ENCODE measurements at regions not wholly inside any gene's neighbourhood (a gene's known extent, or its start where the extent isn't known, plus 50 kb on each side); places are given as distances from the start of the nearest gene placed in this dataset.
"Not testable (repeated sequence)": the region's sequence is repeated elsewhere in the genome, so short reads cannot be mapped to it uniquely, and the experiment has no call there.

- H3K4me3 ChIP-seq (ENCODE audit: control insufficient read depth, low read depth, low read length) = no peak overlapping the region
- no peak for DNase-seq (ENCODE audit: low read depth)
- TF ChIP-seq, protein P1, sequence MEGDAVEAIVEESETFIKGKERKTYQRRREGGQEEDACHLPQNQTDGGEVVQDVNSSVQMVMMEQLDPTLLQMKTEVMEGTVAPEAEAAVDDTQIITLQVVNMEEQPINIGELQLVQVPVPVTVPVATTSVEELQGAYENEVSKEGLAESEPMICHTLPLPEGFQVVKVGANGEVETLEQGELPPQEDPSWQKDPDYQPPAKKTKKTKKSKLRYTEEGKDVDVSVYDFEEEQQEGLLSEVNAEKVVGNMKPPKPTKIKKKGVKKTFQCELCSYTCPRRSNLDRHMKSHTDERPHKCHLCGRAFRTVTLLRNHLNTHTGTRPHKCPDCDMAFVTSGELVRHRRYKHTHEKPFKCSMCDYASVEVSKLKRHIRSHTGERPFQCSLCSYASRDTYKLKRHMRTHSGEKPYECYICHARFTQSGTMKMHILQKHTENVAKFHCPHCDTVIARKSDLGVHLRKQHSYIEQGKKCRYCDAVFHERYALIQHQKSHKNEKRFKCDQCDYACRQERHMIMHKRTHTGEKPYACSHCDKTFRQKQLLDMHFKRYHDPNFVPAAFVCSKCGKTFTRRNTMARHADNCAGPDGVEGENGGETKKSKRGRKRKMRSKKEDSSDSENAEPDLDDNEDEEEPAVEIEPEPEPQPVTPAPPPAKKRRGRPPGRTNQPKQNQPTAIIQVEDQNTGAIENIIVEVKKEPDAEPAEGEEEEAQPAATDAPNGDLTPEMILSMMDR (IDR thresholded peaks at IDR 0.05; ENCODE audit: control insufficient read depth, insufficient read depth, low read depth, low read length, missing control alignments) = no peak
Observed at GRCh38 chrX:13419276-13419675, 99.4 kb upstream of the ATXN3L start.

DNA sequence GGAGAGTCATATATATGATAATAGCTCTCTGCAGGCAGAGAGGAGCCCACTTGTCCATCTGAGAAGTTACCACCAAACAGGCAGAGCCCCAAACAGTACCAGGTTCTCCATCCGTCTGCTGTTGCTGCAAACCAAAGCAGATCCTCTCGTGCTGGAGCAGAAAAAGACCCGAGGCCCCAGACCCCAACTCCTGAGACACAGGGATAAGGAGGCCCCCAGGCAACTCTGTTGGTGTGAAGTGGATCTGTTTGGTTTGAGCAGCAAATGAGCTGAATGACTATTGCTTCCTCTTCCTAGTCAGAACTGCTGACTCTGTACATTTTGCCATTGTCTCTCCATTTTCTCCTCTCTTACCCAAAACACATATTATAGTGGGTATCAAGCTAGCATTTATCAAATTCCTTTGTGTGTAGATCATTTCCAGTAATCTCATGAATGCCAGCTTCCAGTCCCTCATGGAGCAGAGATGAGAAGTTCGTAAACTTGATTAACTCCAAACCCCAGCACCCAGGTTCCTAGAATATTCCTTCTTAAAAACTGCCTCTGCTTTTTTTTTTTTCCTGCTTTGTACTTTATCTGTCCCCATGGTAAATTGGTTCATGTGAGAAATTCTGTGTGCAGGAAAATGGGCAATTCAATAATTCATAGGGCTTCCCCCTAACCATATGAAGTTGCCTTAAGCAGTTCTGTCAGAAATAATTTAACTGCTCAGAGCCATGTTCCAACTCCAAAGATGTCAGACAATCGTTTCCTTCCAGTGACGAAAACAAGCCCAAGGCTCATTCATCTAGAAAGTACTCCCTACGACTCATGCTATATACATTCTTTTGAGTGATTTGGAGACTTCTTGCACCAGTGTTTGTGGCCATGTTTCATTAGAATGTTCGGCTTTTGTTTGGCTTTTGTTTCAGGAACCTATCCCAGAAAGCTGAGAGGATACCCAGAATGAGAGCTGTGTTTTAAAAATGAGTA is 98.6 kb upstream of the ATXN3L start:
- DNase-seq (ENCODE audit: low read depth) = no peak
- H3K4me3 ChIP-seq (ENCODE audit: control insufficient read depth, low read depth, low read length) = no peak overlapping the region
- TF ChIP-seq, protein P1 (IDR thresholded peaks at IDR 0.05; ENCODE audit: control insufficient read depth, insufficient read depth, low read depth, low read length, missing control alignments) = no peak

DNA sequence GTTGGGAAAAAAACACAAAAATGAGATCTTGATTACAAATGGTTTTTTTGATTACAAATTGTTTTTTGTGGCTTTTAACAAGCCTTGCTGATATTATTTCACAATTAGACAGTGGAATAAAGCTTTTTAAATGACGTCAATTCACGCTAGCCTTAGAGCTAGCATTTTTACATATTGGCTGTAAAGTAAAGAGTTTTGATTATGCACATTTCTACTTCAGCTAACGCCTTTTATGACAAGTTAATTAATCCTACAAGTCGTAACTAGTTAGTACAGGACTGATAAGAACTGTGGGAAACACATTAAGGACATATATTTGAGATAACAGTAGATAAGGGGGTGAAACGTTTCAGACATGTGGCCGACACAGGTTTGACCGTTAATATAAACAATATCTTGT is 95.7 kb upstream of the ATXN3L start:
- no peak for DNase-seq (ENCODE audit: low read depth)
- H3K4me3 ChIP-seq (ENCODE audit: control insufficient read depth, low read depth, low read length) = no peak overlapping the region
- TF ChIP-seq, protein P1 (IDR thresholded peaks at IDR 0.05; ENCODE audit: control insufficient read depth, insufficient read depth, low read depth, low read length, missing control alignments) = no peak

DNA sequence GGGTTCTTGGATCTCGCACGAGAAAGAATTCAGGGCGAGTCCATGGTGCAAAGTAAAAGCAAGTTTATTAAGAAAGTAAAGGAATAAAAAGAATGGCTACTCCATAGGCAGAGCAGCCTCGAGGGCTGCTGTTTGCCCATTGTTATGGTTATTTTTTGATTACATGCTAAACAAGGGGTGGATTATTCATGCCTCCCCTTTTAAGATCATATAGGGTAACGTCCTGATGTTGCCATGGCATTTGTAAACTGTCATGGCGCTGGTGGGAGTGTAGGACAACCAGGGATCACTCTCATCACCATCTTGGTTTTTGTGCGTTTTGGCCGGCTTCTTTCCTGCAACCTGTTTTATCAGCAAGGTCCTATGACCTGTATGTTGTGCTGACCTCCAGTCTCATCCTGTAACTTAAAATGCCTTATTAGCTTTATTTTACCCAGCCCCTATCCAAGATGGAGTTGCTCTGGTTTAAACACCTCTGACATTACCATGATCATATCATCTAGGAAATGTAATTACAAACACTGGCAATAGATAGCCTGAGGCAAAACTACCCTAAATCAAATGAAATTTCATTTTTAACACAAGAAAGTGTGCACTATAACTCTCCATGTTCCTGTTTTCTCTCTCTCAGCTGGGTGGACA is 94.3 kb upstream of the ATXN3L start:
- TF ChIP-seq, protein P1 (IDR thresholded peaks at IDR 0.05; ENCODE audit: control insufficient read depth, insufficient read depth, low read depth, low read length, missing control alignments) = no peak
- no peak for DNase-seq (ENCODE audit: low read depth)
- no peak overlapping the region for H3K4me3 ChIP-seq (ENCODE audit: control insufficient read depth, low read depth, low read length)

- TF ChIP-seq, protein P1 (IDR thresholded peaks at IDR 0.05; ENCODE audit: control insufficient read depth, insufficient read depth, low read depth, low read length, missing control alignments) = no peak
- no peak overlapping the region for H3K4me3 ChIP-seq (ENCODE audit: control insufficient read depth, low read depth, low read length)
- DNase-seq (ENCODE audit: low read depth) = no peak
Observed at GRCh38 chrX:13412208-13412600, 92.4 kb upstream of the ATXN3L start.

- H3K4me3 ChIP-seq (ENCODE audit: control insufficient read depth, low read depth, low read length) = no peak overlapping the region
- TF ChIP-seq, protein P1 (IDR thresholded peaks at IDR 0.05; ENCODE audit: control insufficient read depth, insufficient read depth, low read depth, low read length, missing control alignments) = no peak
- DNase-seq (ENCODE audit: low read depth) = no peak
Observed at GRCh38 chrX:13411496-13412207, 91.8 kb upstream of the ATXN3L start.

- DNase-seq (ENCODE audit: low read depth); H3K4me3 ChIP-seq (ENCODE audit: control insufficient read depth, low read depth, low read length): not testable (repeated sequence)
Observed at GRCh38 chrX:13408599-13408998, 88.7 kb upstream of the ATXN3L start.

DNA sequence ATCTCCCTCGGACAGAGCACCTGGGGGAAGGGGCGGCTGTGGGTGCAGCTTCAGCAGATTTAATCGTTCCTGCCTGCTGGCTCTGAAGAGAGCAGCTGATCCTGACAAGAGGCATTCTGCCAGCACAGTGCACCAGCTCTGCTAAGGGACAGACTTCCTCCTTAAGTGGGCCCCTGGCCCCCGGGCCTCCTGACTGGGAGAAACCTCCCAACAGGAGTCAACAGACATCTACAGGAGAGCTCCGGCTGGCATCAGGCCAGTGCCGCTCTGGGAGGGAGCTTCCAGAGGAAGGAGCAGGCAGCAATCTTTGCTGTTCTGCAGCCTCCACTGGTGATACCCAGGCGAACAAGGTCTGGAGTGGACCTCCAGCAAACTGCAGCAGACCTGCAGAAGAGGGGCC is 84.9 kb upstream of the ATXN3L start:
- H3K4me3 ChIP-seq (ENCODE audit: control insufficient read depth, low read depth, low read length); DNase-seq (ENCODE audit: low read depth): not testable (repeated sequence)
